ENCODE measurements at regions not wholly inside any gene's neighbourhood (a gene's known extent, or its start where the extent isn't known, plus 50 kb on each side); places are given as distances from the start of the nearest gene placed in this dataset.

DNA sequence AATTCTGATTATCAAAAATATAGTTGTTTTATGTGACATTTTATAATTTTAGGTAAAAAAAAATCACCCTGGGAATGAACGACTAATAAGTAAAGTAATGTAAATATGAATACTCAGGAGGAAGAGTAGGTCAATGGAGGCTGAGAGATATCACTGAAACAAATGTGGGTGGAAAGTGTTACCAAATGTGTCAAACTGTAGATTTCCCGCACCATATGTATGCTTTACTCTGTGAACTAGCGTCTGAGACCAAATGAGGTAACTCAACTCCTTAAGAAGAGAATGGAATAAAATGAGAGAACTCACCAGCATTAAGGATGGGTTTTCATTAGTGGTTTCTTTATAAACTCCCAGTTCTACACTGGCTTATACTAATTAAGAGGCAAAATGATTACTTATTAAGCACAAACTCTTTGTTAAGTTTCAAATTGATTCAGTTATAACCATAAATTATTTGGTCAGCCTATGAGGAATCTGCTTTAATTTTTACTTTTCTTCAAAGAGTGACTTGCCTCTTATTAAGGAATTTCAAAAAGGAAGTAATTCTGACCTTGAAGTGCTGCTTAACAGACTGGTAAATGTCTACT is 784.7 kb upstream of the GJE1 start:
- TF ChIP-seq, protein P1, sequence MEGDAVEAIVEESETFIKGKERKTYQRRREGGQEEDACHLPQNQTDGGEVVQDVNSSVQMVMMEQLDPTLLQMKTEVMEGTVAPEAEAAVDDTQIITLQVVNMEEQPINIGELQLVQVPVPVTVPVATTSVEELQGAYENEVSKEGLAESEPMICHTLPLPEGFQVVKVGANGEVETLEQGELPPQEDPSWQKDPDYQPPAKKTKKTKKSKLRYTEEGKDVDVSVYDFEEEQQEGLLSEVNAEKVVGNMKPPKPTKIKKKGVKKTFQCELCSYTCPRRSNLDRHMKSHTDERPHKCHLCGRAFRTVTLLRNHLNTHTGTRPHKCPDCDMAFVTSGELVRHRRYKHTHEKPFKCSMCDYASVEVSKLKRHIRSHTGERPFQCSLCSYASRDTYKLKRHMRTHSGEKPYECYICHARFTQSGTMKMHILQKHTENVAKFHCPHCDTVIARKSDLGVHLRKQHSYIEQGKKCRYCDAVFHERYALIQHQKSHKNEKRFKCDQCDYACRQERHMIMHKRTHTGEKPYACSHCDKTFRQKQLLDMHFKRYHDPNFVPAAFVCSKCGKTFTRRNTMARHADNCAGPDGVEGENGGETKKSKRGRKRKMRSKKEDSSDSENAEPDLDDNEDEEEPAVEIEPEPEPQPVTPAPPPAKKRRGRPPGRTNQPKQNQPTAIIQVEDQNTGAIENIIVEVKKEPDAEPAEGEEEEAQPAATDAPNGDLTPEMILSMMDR (IDR thresholded peaks at IDR 0.05; ENCODE audit: poor library complexity) = no peak
- TF ChIP-seq EZH2 (IDR thresholded peaks at IDR 0.05; ENCODE audit: borderline replicate concordance) (no peak), EZH2phosphoT487 (IDR thresholded peaks at IDR 0.05; ENCODE audit: low read depth, severe bottlenecking, unreplicated experiment) (no peak)

All from hepatocyte (in vitro differentiated cells).